Neural crest cell (in vitro differentiated cells): ENCODE measurements at regions not wholly inside any gene's neighbourhood (a gene's known extent, or its start where the extent isn't known, plus 50 kb on each side); places are given as distances from the start of the nearest gene placed in this dataset.
A peak's percentile ranks its signal among the peaks of the same experiment; 100 is the strongest.

Source experiments
- DNase-seq: peaks from one replicate; pipeline ENCODE4 v3.0.0; 2021; ENCODE audit warnings: low read depth, mixed read lengths, low spot score
- H3K27ac Mint-ChIP-seq: one replicate; pipeline ENCODE4 v1.8.0; 2021; ENCODE audit warnings: mild to moderate bottlenecking, mixed read lengths; ENCODE audit not compliant: unreplicated experiment
- H3K27me3 Mint-ChIP-seq: 2 replicates; pipeline ENCODE4 v1.8.0; 2021; ENCODE audit warnings: low read depth, mild to moderate bottlenecking, mixed read lengths
- H3K36me3 Mint-ChIP-seq: 2 replicates; pipeline ENCODE4 v1.8.0; 2021; ENCODE audit warnings: low read depth, mild to moderate bottlenecking, mixed read lengths
- H3K4me1 Mint-ChIP-seq: 2 replicates; pipeline ENCODE4 v1.8.0; 2021; ENCODE audit warnings: mixed read lengths
- H3K4me3 Mint-ChIP-seq: one replicate; pipeline ENCODE4 v1.8.0; 2021; ENCODE audit warnings: mild to moderate bottlenecking, mixed read lengths
- H3K9me3 Mint-ChIP-seq: 2 replicates; pipeline ENCODE4 v1.8.0; 2021; ENCODE audit warnings: mixed read lengths
- TF ChIP-seq, protein P1 (sequence below): fragments of 200-600 bp; sonication (generic); conservative IDR thresholded peaks from 2 replicates; pipeline ENCODE4 v1.5.0; 2021; ENCODE audit warnings: antibody characterized with exemption, mild to moderate bottlenecking

DNA sequence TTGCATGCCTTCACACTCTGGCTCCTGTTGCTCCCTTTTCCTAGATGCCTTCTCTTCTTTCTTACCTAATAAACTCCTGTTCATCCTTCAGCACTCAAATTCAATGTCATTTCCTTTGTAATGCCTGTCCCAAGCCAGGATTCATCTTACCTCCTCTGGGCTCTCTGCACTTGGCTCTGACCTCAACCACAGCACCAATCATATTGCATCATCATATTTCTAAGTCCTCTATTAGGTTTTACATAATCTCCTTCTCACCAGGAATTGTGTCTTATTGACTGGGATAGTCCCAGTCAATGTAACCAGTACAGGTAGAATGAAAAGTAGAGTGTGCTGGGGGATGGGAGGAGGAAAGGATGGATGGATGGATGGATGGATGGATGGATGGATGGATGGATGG lies 187.1 kb downstream of the NRP2 start:
- peaks cover 4% of the 10 kb centered on the region for H3K4me1 Mint-ChIP-seq
- no peaks in the 10 kb centered on the region for H3K36me3 Mint-ChIP-seq
- peaks cover 11% of the 10 kb centered on the region for H3K9me3 Mint-ChIP-seq
- no peak overlapping the region for H3K27ac Mint-ChIP-seq
- DNase-seq = no peak
- H3K27me3 Mint-ChIP-seq = no peaks in the 10 kb centered on the region
- TF ChIP-seq, protein P1, sequence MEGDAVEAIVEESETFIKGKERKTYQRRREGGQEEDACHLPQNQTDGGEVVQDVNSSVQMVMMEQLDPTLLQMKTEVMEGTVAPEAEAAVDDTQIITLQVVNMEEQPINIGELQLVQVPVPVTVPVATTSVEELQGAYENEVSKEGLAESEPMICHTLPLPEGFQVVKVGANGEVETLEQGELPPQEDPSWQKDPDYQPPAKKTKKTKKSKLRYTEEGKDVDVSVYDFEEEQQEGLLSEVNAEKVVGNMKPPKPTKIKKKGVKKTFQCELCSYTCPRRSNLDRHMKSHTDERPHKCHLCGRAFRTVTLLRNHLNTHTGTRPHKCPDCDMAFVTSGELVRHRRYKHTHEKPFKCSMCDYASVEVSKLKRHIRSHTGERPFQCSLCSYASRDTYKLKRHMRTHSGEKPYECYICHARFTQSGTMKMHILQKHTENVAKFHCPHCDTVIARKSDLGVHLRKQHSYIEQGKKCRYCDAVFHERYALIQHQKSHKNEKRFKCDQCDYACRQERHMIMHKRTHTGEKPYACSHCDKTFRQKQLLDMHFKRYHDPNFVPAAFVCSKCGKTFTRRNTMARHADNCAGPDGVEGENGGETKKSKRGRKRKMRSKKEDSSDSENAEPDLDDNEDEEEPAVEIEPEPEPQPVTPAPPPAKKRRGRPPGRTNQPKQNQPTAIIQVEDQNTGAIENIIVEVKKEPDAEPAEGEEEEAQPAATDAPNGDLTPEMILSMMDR = no peak
- no peak overlapping the region for H3K4me3 Mint-ChIP-seq

GRCh38 chr2:205868773-205869333 lies 186.6 kb downstream of the NRP2 start:
- no peaks in the 10 kb centered on the region for H3K27me3 Mint-ChIP-seq
- TF ChIP-seq, protein P1 = no peak
- H3K4me1 Mint-ChIP-seq = peaks cover 4% of the 10 kb centered on the region
- DNase-seq = no peak
- no peaks in the 10 kb centered on the region for H3K36me3 Mint-ChIP-seq
- H3K27ac Mint-ChIP-seq = no peak overlapping the region
- H3K4me3 Mint-ChIP-seq = no peak overlapping the region
- peaks cover 8% of the 10 kb centered on the region for H3K9me3 Mint-ChIP-seq

- TF ChIP-seq, protein P1 = no peak
- no peaks in the 10 kb centered on the region for H3K27me3 Mint-ChIP-seq
- no peak overlapping the region for H3K27ac Mint-ChIP-seq
- H3K4me3 Mint-ChIP-seq = no peak overlapping the region
- DNase-seq = no peak
- peaks cover 4% of the 10 kb centered on the region for H3K4me1 Mint-ChIP-seq
- no peaks in the 10 kb centered on the region for H3K36me3 Mint-ChIP-seq
- peaks cover 1% of the 10 kb centered on the region for H3K9me3 Mint-ChIP-seq
Measured at GRCh38 chr2:205868053-205868452, 185.8 kb downstream of the NRP2 start.

- H3K4me3 Mint-ChIP-seq = no peak overlapping the region
- H3K27ac Mint-ChIP-seq = no peak overlapping the region
- no peak for DNase-seq
- H3K36me3 Mint-ChIP-seq = no peaks in the 10 kb centered on the region
- H3K4me1 Mint-ChIP-seq = peaks cover 4% of the 10 kb centered on the region
- H3K9me3 Mint-ChIP-seq = no peaks in the 10 kb centered on the region
- H3K27me3 Mint-ChIP-seq = no peaks in the 10 kb centered on the region
- TF ChIP-seq, protein P1 = no peak
Measured at GRCh38 chr2:205867371-205867770, 185.1 kb downstream of the NRP2 start.

GRCh38 chr2:205865905-205866441 lies 183.7 kb downstream of the NRP2 start:
- TF ChIP-seq, protein P1 = no peak
- H3K36me3 Mint-ChIP-seq = no peaks in the 10 kb centered on the region
- no peak for DNase-seq
- H3K27ac Mint-ChIP-seq = peak overlapping the region; percentile 5
- H3K27me3 Mint-ChIP-seq = no peaks in the 10 kb centered on the region
- H3K9me3 Mint-ChIP-seq = no peaks in the 10 kb centered on the region
- H3K4me1 Mint-ChIP-seq = peaks cover 4% of the 10 kb centered on the region
- H3K4me3 Mint-ChIP-seq = no peak overlapping the region
